Smooth muscle cell (in vitro differentiated cells): ENCODE measurements at regions not wholly inside any gene's neighbourhood (a gene's known extent, or its start where the extent isn't known, plus 50 kb on each side); places are given as distances from the start of the nearest gene placed in this dataset.
"Not testable (repeated sequence)": the region's sequence is repeated elsewhere in the genome, so short reads cannot be mapped to it uniquely, and the experiment has no call there.

Experiments used
- DNase-seq: peaks from one replicate; lab custom pipeline; 2025; ENCODE audit not compliant: unreplicated experiment; lab: John Stamatoyannopoulos, UW
- H2AFZ ChIP-seq: fragments of 200-600 bp; sonication (generic); 2 replicates; pipeline ENCODE4 v1.6.0; 2016; ENCODE audit warnings: antibody characterized with exemption, low read depth, mild to moderate bottlenecking
- H3F3A ChIP-seq: fragments of 200-600 bp; sonication (generic); 2 replicates; pipeline ENCODE4 v1.6.0; 2017; ENCODE audit warnings: antibody characterized with exemption, low read depth
- H3K27ac ChIP-seq: fragments of 200-600 bp; sonication (generic); 2 replicates; pipeline ENCODE4 v1.5.1; 2016; ENCODE audit warnings: low read depth, mild to moderate bottlenecking
- H3K27me3 ChIP-seq: fragments of 200-600 bp; sonication (generic); 2 replicates; pipeline ENCODE4 v1.6.1; 2016; ENCODE audit warnings: low read depth, mild to moderate bottlenecking
- H3K36me3 ChIP-seq: fragments of 200-600 bp; sonication (generic); 2 replicates; pipeline ENCODE4 v1.5.1; 2016; ENCODE audit warnings: low read depth
- H3K4me1 ChIP-seq: fragments of 200-600 bp; sonication (generic); 2 replicates; pipeline ENCODE4 v1.5.1; 2016; ENCODE audit warnings: low read depth
- H3K4me2 ChIP-seq: fragments of 200-600 bp; sonication (generic); 2 replicates; pipeline ENCODE4 v1.6.0; 2016; ENCODE audit warnings: mild to moderate bottlenecking
- H3K4me3 ChIP-seq: fragments of 200-600 bp; sonication (generic); 2 replicates; pipeline ENCODE4 v1.5.1; 2016; ENCODE audit warnings: mild to moderate bottlenecking
- H3K79me2 ChIP-seq: fragments of 200-600 bp; sonication (generic); 2 replicates; pipeline ENCODE4 v1.6.0; 2016; ENCODE audit warnings: low read depth, mild to moderate bottlenecking
- H3K9ac ChIP-seq: fragments of 200-600 bp; sonication (generic); 2 replicates; pipeline ENCODE4 v1.6.0; 2016; ENCODE audit warnings: low read depth
- H3K9me3 ChIP-seq: fragments of 200-600 bp; sonication (generic); replicated peaks from 2 replicates; pipeline ENCODE4 v1.5.1; 2016; ENCODE audit warnings: low read depth
- H4K20me1 ChIP-seq: fragments of 200-600 bp; sonication (generic); 2 replicates; pipeline ENCODE4 v1.6.0; 2016; ENCODE audit warnings: low read depth
- CTCF ChIP-seq: fragments of 200-600 bp; sonication (generic); IDR thresholded peaks from 2 replicates; pipeline ENCODE4 v1.5.1; 2017; ENCODE audit warnings: borderline replicate concordance, mild to moderate bottlenecking, antibody characterized with exemption; ENCODE audit not compliant: insufficient read depth, poor library complexity, severe bottlenecking
- WGBS: methylation state at CpG from one replicate; pipeline ENCODE4 v1.1.7; 2016; ENCODE audit warnings: low lambda C conversion rate; 5-methylcytosine and 5-hydroxymethylcytosine counted together

DNA sequence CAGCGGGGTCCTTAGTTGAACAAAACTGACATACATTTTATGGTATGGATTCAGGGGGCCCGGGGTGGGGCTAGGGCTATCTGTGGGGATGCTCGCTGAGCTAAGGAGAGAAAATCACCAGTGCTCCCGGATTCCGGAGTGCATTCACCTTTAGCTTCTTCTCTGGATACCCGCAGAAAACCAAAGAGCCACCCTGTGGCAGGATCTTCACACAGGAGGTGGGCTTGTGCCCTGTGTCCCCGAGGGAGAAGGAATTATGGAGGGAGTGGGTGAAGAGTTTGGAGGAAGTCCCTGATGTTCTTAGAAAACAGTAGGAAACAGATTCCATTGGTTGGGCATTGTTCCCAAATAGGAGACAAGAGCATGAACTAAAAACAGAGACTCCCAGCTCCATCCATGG is 385.2 kb upstream of the DEFB115 start:
- H3K79me2 ChIP-seq, DNase-seq, H3K27ac ChIP-seq, H3K9ac ChIP-seq, H3K9me3 ChIP-seq, H3K4me1 ChIP-seq, H4K20me1 ChIP-seq, H3K4me3 ChIP-seq, H3K36me3 ChIP-seq, H2AFZ ChIP-seq, H3K27me3 ChIP-seq, H3F3A ChIP-seq, H3K4me2 ChIP-seq: not testable (repeated sequence)
- WGBS = 60% methylated on average over 7 of the region's 7 CpGs

- not testable (repeated sequence) for H3K4me3 ChIP-seq, H3K9ac ChIP-seq, H3K36me3 ChIP-seq, H3K4me1 ChIP-seq, H3K9me3 ChIP-seq, H3K27me3 ChIP-seq, DNase-seq, H3K79me2 ChIP-seq, H2AFZ ChIP-seq, H3K4me2 ChIP-seq, H4K20me1 ChIP-seq, H3F3A ChIP-seq, H3K27ac ChIP-seq
These were observed 381.6 kb upstream of the DEFB115 start for GRCh38 chr20:30875868-30876267.

DNA sequence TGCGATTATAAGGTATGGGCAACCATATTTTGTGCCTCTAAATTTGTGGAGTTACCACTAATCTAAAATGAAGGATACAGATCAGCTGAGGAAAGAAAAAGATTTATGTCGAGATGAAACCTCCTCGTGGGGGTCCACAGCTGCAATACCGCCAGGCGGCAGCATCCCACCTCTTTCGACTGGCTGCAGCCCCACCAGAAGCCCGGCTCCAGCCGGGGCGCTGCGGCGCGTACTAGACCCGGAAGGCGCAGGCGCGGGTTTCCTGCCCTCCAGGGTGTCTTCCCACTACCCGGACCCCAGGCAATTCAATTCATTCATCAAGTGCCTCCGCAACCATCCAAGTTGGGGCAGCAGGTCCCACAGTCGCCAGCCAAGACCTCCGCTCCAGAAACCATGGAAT is 366.1 kb upstream of the DEFB115 start:
- not testable (repeated sequence) for H3F3A ChIP-seq, H3K4me3 ChIP-seq, H2AFZ ChIP-seq, H4K20me1 ChIP-seq, H3K4me1 ChIP-seq, H3K9ac ChIP-seq, H3K27ac ChIP-seq, H3K27me3 ChIP-seq, H3K36me3 ChIP-seq, H3K79me2 ChIP-seq, DNase-seq, H3K9me3 ChIP-seq, H3K4me2 ChIP-seq
- 93% methylated on average over 20 of the region's 20 CpGs for WGBS

GRCh38 chr20:30892541-30893345 is 364.7 kb upstream of the DEFB115 start:
- no peak overlapping the region for H2AFZ ChIP-seq
- no peak for TF ChIP-seq CTCF

DNA sequence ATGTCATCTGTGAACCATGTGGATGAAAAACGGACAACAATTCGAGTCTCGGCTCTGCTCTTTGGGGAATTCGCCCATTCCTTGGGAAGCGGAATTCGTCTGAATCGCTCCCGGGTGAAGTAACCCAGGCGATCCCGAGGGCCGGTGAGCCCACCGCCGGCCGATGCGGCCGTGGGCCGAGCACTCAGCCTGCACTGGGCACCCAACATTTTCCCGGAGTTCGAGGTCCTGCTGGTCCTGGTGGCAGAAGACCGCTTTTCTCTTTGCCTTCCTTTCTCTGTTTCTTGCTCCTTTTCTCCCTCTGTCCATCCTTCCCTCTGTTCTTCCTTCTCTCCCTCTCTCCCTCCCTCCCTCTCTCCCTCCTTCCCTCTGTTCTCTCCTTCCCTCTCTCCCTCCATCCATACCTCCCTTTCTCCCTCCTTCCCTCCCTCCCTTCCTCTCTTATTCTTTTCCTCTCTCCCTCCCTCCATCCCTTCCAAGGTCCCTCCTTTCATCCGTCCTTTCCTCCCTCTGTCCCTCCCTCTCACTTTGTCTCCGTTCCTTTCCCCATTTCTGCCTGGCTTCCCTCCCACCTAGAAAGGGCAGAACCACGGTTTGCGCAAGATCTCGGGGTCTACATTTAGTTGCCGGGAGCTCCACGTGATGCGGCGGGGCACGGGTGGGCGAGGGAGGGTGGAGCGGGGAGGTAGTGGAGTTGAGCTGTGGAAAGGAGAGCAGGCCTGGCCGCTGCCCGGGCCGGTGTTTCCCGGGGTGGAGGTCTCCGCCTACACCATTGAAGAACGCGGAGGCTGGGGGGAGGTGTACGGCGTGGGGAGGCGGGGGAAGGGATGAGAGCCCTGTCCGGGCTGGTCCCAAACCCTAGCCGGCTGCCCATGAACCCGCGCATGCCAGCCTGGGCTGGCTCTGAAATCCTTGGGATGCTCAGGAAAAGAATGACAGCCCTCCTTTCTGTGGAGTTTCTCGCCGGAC is 363.8 kb upstream of the DEFB115 start:
- not testable (repeated sequence) for H3K4me3 ChIP-seq, H3K9ac ChIP-seq, H3F3A ChIP-seq, H3K79me2 ChIP-seq, H4K20me1 ChIP-seq, DNase-seq, H3K36me3 ChIP-seq, H2AFZ ChIP-seq, H3K27ac ChIP-seq, H3K4me1 ChIP-seq, H3K9me3 ChIP-seq, H3K27me3 ChIP-seq, H3K4me2 ChIP-seq
- 95% methylated on average over 38 of the region's 48 CpGs for WGBS

More at GRCh38 chr20:30892541-30893345, 364.7 kb upstream of the DEFB115 start:
- Histone ChIP-seq H3K4me2 (no peak overlapping the region), H3K27me3 (no peaks in the 10 kb centered on the region), H3K79me2 (no peaks in the 10 kb centered on the region), H3K9me3 (peaks cover 3% of the 10 kb centered on the region), H3K36me3 (no peaks in the 10 kb centered on the region), H4K20me1 (no peaks in the 10 kb centered on the region), H3K27ac (no peak overlapping the region), H3K9ac (no peak overlapping the region), H3K4me1 (no peaks in the 10 kb centered on the region), H3F3A (no peaks in the 10 kb centered on the region), H3K4me3 (no peak overlapping the region)
- no peak for DNase-seq
- whole genome bisulfite sequencing = 93% methylated on average over 34 of the region's 38 CpGs

DNA sequence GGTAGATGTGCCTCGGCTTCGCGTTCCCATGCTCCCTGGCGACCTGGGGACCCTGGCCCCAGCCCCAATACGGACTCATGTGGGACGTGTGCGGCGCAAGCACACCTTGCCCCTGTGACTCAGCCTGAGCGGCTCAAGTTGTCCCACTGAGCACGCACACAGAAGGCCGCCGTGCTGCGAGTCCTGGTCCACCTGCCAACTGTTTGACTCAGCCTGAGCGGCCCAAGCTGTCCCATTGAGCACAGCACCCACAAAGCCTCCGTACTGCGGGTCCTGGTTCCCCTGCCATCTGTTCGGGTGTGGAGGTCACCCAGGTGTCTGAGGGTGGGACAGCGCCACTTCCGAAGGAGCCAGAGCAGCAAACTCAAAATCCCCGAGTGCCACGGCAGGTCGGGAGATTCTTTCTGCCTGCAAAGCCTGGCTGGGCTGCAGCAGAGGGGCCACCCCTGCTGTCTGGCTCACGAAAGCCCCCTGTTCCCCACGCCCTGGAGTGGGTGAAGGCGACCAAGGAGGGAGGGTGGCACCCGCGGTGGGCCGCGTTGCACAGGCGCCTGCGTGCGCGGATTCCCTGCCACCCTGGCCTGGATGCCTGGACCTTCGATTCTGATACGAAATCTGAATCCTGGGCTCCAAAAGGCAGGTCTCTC is 362.6 kb upstream of the DEFB115 start:
- H3K4me3 ChIP-seq, H3F3A ChIP-seq, H3K9ac ChIP-seq, H3K27ac ChIP-seq, H3K36me3 ChIP-seq, H3K27me3 ChIP-seq, DNase-seq, H3K79me2 ChIP-seq, H4K20me1 ChIP-seq, H2AFZ ChIP-seq, H3K4me1 ChIP-seq, H3K4me2 ChIP-seq, H3K9me3 ChIP-seq: not testable (repeated sequence)
- 95% methylated on average over 35 of the region's 35 CpGs for WGBS

- not testable (repeated sequence) for H3K4me2 ChIP-seq, H3K4me1 ChIP-seq, H3K9me3 ChIP-seq, H3K36me3 ChIP-seq, H3K27me3 ChIP-seq, H3K9ac ChIP-seq, H3K79me2 ChIP-seq, H4K20me1 ChIP-seq, H3K27ac ChIP-seq, H2AFZ ChIP-seq, H3F3A ChIP-seq, H3K4me3 ChIP-seq, DNase-seq
- WGBS = 98% methylated on average over 24 of the region's 25 CpGs
These were observed 362.1 kb upstream of the DEFB115 start for GRCh38 chr20:30895354-30895711.
